ENCODE measurements at regions not wholly inside any gene's neighbourhood (a gene's known extent, or its start where the extent isn't known, plus 50 kb on each side); places are given as distances from the start of the nearest gene placed in this dataset.

DNA sequence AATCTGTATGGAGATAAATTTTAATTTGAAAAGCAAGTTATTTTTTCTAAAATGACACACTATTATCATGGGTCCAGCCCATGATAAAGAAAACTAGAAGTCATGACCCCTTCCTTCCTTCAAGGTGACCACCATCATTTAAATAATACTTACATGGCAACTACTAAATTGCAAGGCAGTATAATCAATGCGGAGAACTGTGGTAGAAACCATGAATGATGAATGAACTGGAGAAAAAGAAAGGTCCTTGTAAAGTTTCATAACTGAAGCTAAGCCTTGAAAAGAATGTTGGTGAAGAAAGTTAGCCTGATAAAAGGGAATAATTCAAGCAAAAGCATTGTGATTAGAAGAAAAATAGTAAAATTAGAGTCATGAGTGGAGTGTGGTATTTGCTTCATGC lies 222.9 kb upstream of the TBC1D5 start (continued):
- TF ChIP-seq, protein P1, sequence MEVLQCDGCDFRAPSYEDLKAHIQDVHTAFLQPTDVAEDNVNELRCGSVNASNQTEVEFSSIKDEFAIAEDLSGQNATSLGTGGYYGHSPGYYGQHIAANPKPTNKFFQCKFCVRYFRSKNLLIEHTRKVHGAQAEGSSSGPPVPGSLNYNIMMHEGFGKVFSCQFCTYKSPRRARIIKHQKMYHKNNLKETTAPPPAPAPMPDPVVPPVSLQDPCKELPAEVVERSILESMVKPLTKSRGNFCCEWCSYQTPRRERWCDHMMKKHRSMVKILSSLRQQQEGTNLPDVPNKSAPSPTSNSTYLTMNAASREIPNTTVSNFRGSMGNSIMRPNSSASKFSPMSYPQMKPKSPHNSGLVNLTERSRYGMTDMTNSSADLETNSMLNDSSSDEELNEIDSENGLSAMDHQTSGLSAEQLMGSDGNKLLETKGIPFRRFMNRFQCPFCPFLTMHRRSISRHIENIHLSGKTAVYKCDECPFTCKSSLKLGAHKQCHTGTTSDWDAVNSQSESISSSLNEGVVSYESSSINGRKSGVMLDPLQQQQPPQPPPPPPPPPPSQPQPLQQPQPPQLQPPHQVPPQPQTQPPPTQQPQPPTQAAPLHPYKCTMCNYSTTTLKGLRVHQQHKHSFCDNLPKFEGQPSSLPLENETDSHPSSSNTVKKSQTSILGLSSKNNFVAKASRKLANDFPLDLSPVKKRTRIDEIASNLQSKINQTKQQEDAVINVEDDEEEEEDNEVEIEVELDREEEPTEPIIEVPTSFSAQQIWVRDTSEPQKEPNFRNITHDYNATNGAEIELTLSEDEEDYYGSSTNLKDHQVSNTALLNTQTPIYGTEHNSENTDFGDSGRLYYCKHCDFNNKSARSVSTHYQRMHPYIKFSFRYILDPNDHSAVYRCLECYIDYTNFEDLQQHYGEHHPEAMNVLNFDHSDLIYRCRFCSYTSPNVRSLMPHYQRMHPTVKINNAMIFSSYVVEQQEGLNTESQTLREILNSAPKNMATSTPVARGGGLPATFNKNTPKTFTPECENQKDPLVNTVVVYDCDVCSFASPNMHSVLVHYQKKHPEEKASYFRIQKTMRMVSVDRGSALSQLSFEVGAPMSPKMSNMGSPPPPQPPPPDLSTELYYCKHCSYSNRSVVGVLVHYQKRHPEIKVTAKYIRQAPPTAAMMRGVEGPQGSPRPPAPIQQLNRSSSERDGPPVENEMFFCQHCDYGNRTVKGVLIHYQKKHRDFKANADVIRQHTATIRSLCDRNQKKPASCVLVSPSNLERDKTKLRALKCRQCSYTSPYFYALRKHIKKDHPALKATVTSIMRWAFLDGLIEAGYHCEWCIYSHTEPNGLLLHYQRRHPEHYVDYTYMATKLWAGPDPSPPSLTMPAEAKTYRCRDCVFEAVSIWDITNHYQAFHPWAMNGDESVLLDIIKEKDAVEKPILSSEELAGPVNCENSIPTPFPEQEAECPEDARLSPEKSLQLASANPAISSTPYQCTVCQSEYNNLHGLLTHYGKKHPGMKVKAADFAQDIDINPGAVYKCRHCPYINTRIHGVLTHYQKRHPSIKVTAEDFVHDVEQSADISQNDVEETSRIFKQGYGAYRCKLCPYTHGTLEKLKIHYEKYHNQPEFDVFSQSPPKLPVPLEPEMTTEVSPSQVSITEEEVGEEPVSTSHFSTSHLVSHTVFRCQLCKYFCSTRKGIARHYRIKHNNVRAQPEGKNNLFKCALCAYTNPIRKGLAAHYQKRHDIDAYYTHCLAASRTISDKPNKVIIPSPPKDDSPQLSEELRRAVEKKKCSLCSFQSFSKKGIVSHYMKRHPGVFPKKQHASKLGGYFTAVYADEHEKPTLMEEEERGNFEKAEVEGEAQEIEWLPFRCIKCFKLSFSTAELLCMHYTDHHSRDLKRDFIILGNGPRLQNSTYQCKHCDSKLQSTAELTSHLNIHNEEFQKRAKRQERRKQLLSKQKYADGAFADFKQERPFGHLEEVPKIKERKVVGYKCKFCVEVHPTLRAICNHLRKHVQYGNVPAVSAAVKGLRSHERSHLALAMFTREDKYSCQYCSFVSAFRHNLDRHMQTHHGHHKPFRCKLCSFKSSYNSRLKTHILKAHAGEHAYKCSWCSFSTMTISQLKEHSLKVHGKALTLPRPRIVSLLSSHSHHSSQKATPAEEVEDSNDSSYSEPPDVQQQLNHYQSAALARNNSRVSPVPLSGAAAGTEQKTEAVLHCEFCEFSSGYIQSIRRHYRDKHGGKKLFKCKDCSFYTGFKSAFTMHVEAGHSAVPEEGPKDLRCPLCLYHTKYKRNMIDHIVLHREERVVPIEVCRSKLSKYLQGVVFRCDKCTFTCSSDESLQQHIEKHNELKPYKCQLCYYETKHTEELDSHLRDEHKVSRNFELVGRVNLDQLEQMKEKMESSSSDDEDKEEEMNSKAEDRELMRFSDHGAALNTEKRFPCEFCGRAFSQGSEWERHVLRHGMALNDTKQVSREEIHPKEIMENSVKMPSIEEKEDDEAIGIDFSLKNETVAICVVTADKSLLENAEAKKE (CRISPR knock-in tag; IDR thresholded peaks at IDR 0.05) = no peak
- TF ChIP-seq EZH2 (IDR thresholded peaks at IDR 0.05; ENCODE audit: low read depth, unreplicated experiment) (no peak), CREB1 (CRISPR knock-in tag; IDR thresholded peaks at IDR 0.05; ENCODE audit: low read depth) (no peak), NANOG (IDR thresholded peaks at IDR 0.05; ENCODE audit: borderline replicate concordance) (no peak), EZH2phosphoT487 (IDR thresholded peaks at IDR 0.05; ENCODE audit: unreplicated experiment) (no peak)
- TF ChIP-seq, protein P2, sequence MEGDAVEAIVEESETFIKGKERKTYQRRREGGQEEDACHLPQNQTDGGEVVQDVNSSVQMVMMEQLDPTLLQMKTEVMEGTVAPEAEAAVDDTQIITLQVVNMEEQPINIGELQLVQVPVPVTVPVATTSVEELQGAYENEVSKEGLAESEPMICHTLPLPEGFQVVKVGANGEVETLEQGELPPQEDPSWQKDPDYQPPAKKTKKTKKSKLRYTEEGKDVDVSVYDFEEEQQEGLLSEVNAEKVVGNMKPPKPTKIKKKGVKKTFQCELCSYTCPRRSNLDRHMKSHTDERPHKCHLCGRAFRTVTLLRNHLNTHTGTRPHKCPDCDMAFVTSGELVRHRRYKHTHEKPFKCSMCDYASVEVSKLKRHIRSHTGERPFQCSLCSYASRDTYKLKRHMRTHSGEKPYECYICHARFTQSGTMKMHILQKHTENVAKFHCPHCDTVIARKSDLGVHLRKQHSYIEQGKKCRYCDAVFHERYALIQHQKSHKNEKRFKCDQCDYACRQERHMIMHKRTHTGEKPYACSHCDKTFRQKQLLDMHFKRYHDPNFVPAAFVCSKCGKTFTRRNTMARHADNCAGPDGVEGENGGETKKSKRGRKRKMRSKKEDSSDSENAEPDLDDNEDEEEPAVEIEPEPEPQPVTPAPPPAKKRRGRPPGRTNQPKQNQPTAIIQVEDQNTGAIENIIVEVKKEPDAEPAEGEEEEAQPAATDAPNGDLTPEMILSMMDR (conservative IDR thresholded peaks at IDR 0.05; ENCODE audit: low read depth in 2 of 2) = no peak

DNA sequence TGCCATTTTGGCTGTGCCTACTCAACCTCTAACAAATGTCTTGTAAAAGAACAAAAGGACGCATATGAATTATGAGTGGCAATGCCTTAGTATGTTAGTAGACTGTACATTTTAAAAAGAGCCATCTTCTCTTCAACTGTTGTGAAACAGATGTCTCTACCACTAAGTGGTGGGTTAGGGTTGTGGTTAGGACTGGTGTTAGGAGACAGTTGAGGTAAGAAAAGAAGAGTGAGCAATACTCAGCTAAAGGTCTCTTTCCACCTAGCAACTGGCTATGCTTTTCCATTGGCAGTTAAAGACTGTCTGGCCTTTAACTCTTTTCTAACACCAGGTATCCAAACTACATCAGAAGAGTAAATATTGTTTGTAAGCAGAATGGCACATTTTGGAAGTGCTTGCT lies 221.7 kb upstream of the TBC1D5 start:
- no peak overlapping the region for H3K27ac ChIP-seq (ENCODE audit: low read depth)
- Mint-ChIP-seq H3K4me3 (no peak overlapping the region), H3K27me3 (ENCODE audit: insufficient read depth, low read depth, poor library complexity) (no peaks in the 10 kb centered on the region), H3K27ac (no peak overlapping the region), H3K4me1 (peaks cover 9% of the 10 kb centered on the region; the same call in 2 of the 3 replicates), H3K9me3 (no peaks in the 10 kb centered on the region), H3K36me3 (ENCODE audit: low read depth) (no peaks in the 10 kb centered on the region)
- ATAC-seq = no peak
- H3K36me3 ChIP-seq (ENCODE audit: insufficient read depth) = no peaks in the 10 kb centered on the region
- H3F3A ChIP-seq (replicated peaks; ENCODE audit: low read depth) = no peaks in the 10 kb centered on the region
- H2AFZ ChIP-seq = no peak overlapping the region
- no peaks in the 10 kb centered on the region for H3K27me3 ChIP-seq (ENCODE audit: insufficient read depth)
- H3K4me1 ChIP-seq (ENCODE audit: insufficient read depth) = 0 out of 2 replicates have a peak, but pooled peaks cover 4% of the 10 kb centered on the region
- H4K20me1 ChIP-seq (replicated peaks; ENCODE audit: insufficient read depth) = no peaks in the 10 kb centered on the region
- no peak overlapping the region for H3K4me3 ChIP-seq
- no peaks in the 10 kb centered on the region for H3K79me2 ChIP-seq (replicated peaks; ENCODE audit: insufficient read depth)
- DNase-seq (ENCODE audit: low spot score) = no peak
- no peak overlapping the region for H3K4me2 ChIP-seq
- H3K9me2 ChIP-seq (ENCODE audit: insufficient read depth) = no peaks in the 10 kb centered on the region
- TF ChIP-seq NANOG (IDR thresholded peaks at IDR 0.05; ENCODE audit: borderline replicate concordance) (no peak), CREB1 (CRISPR knock-in tag; IDR thresholded peaks at IDR 0.05; ENCODE audit: low read depth) (no peak), EZH2 (IDR thresholded peaks at IDR 0.05; ENCODE audit: low read depth, unreplicated experiment) (no peak), JUNB (IDR thresholded peaks at IDR 0.05; ENCODE audit: unreplicated experiment) (no peak), ZNF114 (CRISPR knock-in tag; IDR thresholded peaks at IDR 0.05) (no peak), EZH2phosphoT487 (IDR thresholded peaks at IDR 0.05; ENCODE audit: unreplicated experiment) (no peak), POLR2AphosphoS5 (IDR thresholded peaks at IDR 0.05; ENCODE audit: low read depth) (no peak)
- TF ChIP-seq, protein P3, sequence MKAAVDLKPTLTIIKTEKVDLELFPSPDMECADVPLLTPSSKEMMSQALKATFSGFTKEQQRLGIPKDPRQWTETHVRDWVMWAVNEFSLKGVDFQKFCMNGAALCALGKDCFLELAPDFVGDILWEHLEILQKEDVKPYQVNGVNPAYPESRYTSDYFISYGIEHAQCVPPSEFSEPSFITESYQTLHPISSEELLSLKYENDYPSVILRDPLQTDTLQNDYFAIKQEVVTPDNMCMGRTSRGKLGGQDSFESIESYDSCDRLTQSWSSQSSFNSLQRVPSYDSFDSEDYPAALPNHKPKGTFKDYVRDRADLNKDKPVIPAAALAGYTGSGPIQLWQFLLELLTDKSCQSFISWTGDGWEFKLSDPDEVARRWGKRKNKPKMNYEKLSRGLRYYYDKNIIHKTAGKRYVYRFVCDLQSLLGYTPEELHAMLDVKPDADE (IDR thresholded peaks at IDR 0.05) = no peak
- TF ChIP-seq, protein P2 (conservative IDR thresholded peaks at IDR 0.05; ENCODE audit: low read depth in 2 of 2) = no peak
